ENCODE measurements at regions not wholly inside any gene's neighbourhood (a gene's known extent, or its start where the extent isn't known, plus 50 kb on each side); places are given as distances from the start of the nearest gene placed in this dataset.
"Not testable (repeated sequence)": the region's sequence is repeated elsewhere in the genome, so short reads cannot be mapped to it uniquely, and the experiment has no call there.

GRCh38 chr1:47533793-47534328 is 96.0 kb downstream of the FOXD2 start:
- no peak for TF ChIP-seq POLR2AphosphoS5 (IDR thresholded peaks at IDR 0.05)
- no peak for TF ChIP-seq EP300 (IDR thresholded peaks at IDR 0.05)
- no peak for TF ChIP-seq POLR2A (IDR thresholded peaks at IDR 0.05)
- TF ChIP-seq CTCF (IDR thresholded peaks at IDR 0.05) = no peak
- Histone ChIP-seq H3K9me3 (peaks cover 0 to 8% (median 2%) of the 10 kb centered on the region in 4 donors), H3K4me3 (peak overlapping the region in 3 of 4 donors; percentile 50 to 53 (median 50)), H3K27ac (peak overlapping the region in 2 of 4 donors; percentile 58 to 63), H3K4me1 (peaks cover 0 to 19% (median 14%) of the 10 kb centered on the region in 4 donors), H3K27me3 (no peaks in the 10 kb centered on the region), H3K36me3 (no peaks in the 10 kb centered on the region)
- DNase-seq = no peak
- 35 to 44% methylated on average over 12 of the region's 12 CpGs for WGBS, 2 donors
- intact Hi-C loops (cut with DNase I) = loop anchor here (2.0 kb wide), 1 partner anchor 177 kb away; no protein-coding TSS in a partner anchor

- H3K4me1 ChIP-seq = peaks cover 0 to 19% (median 14%) of the 10 kb centered on the region in 4 donors
Measured at GRCh38 chr1:47534436-47534835, 96.6 kb downstream of the FOXD2 start.

GRCh38 chr1:47536646-47537118 is 98.8 kb downstream of the FOXD2 start:
- peaks cover 0 to 19% (median 14%) of the 10 kb centered on the region in 4 donors for H3K4me1 ChIP-seq
- H3K4me3 ChIP-seq = no peak overlapping the region
- H3K36me3 ChIP-seq = no peaks in the 10 kb centered on the region
- H3K27ac ChIP-seq = no peak overlapping the region
- no peak for DNase-seq
- 6 to 32% methylated on average over 9 of the region's 9 CpGs for WGBS, 2 donors
- intact Hi-C loops (cut with DNase I) = no loop called here
- H3K27me3 ChIP-seq = no peaks in the 10 kb centered on the region
- TF ChIP-seq EP300 (IDR thresholded peaks at IDR 0.05) = no peak
- H3K9me3 ChIP-seq = no peaks in the 10 kb centered on the region

More at GRCh38 chr1:47534436-47534835, 96.6 kb downstream of the FOXD2 start:
- Histone ChIP-seq H3K9me3 (peaks cover 0 to 2% (median under 1%) of the 10 kb centered on the region in 4 donors), H3K27me3 (no peaks in the 10 kb centered on the region), H3K27ac (peak overlapping the region in 1 of 4 donors; percentile 63), H3K36me3 (no peaks in the 10 kb centered on the region), H3K4me3 (no peak overlapping the region)
- 83 to 85% methylated on average over 4 of the region's 4 CpGs for WGBS, 2 donors
- TF ChIP-seq EP300 (IDR thresholded peaks at IDR 0.05) (no peak), CTCF (IDR thresholded peaks at IDR 0.05) (no peak), POLR2AphosphoS5 (IDR thresholded peaks at IDR 0.05) (no peak), POLR2A (IDR thresholded peaks at IDR 0.05) (no peak)
- intact Hi-C loops (cut with DNase I) = no loop called here
- DNase-seq = no peak

- no peak overlapping the region for H3K27ac ChIP-seq
- intact Hi-C loops (cut with DNase I) = no loop called here
- H3K36me3 ChIP-seq = no peaks in the 10 kb centered on the region
- 68 to 85% methylated on average over 5 of the region's 5 CpGs for WGBS, 2 donors
- peaks cover 0 to 19% (median 14%) of the 10 kb centered on the region in 4 donors for H3K4me1 ChIP-seq
- H3K27me3 ChIP-seq = no peaks in the 10 kb centered on the region
- TF ChIP-seq POLR2A (IDR thresholded peaks at IDR 0.05) = no peak
- no peak for TF ChIP-seq EP300 (IDR thresholded peaks at IDR 0.05)
- TF ChIP-seq CTCF (IDR thresholded peaks at IDR 0.05) = no peak
- TF ChIP-seq POLR2AphosphoS5 (IDR thresholded peaks at IDR 0.05) = no peak
- no peak overlapping the region for H3K4me3 ChIP-seq
- DNase-seq = no peak
- H3K9me3 ChIP-seq = peaks cover 0 to 2% (median 0%) of the 10 kb centered on the region in 4 donors
Measured at GRCh38 chr1:47537268-47537667, 99.4 kb downstream of the FOXD2 start.

- DNase-seq = no peak
- intact Hi-C loops (cut with DNase I) = no loop called here
Measured at GRCh38 chr1:47537966-47538365, 100.1 kb downstream of the FOXD2 start.

GRCh38 chr1:47538530-47538929 is 100.7 kb downstream of the FOXD2 start:
- H3K27me3 ChIP-seq; H3K36me3 ChIP-seq; H3K4me3 ChIP-seq; H3K27ac ChIP-seq; DNase-seq; H3K4me1 ChIP-seq; intact Hi-C loops (cut with DNase I); H3K9me3 ChIP-seq: not testable (repeated sequence)
- 95 to 97% methylated on average over 2 of the region's 2 CpGs for WGBS, 2 donors

More at GRCh38 chr1:47537966-47538365, 100.1 kb downstream of the FOXD2 start:
- WGBS, 2 donors = 46 to 81% methylated on average over 3 of the region's 3 CpGs
- no peak overlapping the region for H3K27ac ChIP-seq
- no peak overlapping the region for H3K4me3 ChIP-seq
- peaks cover 0 to 4% (median 0%) of the 10 kb centered on the region in 4 donors for H3K9me3 ChIP-seq
- H3K36me3 ChIP-seq = no peaks in the 10 kb centered on the region
- no peaks in the 10 kb centered on the region for H3K27me3 ChIP-seq
- H3K4me1 ChIP-seq = peaks cover 0 to 14% (median 10%) of the 10 kb centered on the region in 4 donors
- no peak for TF ChIP-seq POLR2A (IDR thresholded peaks at IDR 0.05)
- TF ChIP-seq POLR2AphosphoS5 (IDR thresholded peaks at IDR 0.05) = no peak
- no peak for TF ChIP-seq CTCF (IDR thresholded peaks at IDR 0.05)
- no peak for TF ChIP-seq EP300 (IDR thresholded peaks at IDR 0.05)

- H3K4me1 ChIP-seq; H3K27me3 ChIP-seq; intact Hi-C loops (cut with DNase I); H3K9me3 ChIP-seq; H3K4me3 ChIP-seq; H3K36me3 ChIP-seq; DNase-seq; H3K27ac ChIP-seq: not testable (repeated sequence)
- 95% methylated on average over 4 of the region's 4 CpGs for WGBS, 2 donors
Measured at GRCh38 chr1:47541705-47542104, 103.9 kb downstream of the FOXD2 start.

- H3K27me3 ChIP-seq; intact Hi-C loops (cut with DNase I); DNase-seq; H3K36me3 ChIP-seq; H3K4me1 ChIP-seq; H3K4me3 ChIP-seq; H3K9me3 ChIP-seq; H3K27ac ChIP-seq: not testable (repeated sequence)
- 12 to 64% methylated on average over 1 of the region's 1 CpG for WGBS, 2 donors
Measured at GRCh38 chr1:47543089-47543488, 105.2 kb downstream of the FOXD2 start.

All from sigmoid colon (tissue), 6 donors.